OCI-LY3 (cell line): ENCODE measurements at regions not wholly inside any gene's neighbourhood (a gene's known extent, or its start where the extent isn't known, plus 50 kb on each side); places are given as distances from the start of the nearest gene placed in this dataset.

Experiments used
- EZH2phosphoT487 ChIP-seq: fragments of 200-600 bp; shearing (Covaris generic); IDR thresholded peaks from 2 replicates; pipeline ENCODE4 v1.6.1; 2018; ENCODE audit warnings: antibody characterized with exemption, mixed run types, low read depth
- TF ChIP-seq, protein P1 (sequence below): fragments of 200-600, 300-600 bp; sonication (generic); IDR thresholded peaks from 2 replicates; pipeline ENCODE4 v1.5.1; 2014; ENCODE audit warnings: antibody characterized with exemption, low read length, low read depth

DNA sequence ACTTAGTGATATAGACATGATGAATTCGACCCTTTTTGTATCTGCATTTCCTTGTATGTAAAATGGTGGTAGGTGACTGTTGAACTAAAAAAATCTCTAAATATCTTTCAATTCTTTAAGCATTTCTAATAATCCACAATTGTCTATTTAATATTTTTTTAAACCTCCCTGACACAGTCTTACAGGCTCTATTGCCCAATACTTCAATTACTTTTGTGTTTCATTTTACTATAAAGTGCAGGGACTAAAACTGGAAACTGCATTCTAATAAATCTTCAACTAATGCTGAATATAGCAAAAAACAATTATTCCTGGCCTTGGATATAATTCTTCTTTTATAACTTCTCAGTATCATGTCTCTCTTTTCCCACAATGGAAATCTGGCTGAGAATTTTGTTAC lies 202.7 kb upstream of the PIK3R1 start:
- TF ChIP-seq, protein P1, sequence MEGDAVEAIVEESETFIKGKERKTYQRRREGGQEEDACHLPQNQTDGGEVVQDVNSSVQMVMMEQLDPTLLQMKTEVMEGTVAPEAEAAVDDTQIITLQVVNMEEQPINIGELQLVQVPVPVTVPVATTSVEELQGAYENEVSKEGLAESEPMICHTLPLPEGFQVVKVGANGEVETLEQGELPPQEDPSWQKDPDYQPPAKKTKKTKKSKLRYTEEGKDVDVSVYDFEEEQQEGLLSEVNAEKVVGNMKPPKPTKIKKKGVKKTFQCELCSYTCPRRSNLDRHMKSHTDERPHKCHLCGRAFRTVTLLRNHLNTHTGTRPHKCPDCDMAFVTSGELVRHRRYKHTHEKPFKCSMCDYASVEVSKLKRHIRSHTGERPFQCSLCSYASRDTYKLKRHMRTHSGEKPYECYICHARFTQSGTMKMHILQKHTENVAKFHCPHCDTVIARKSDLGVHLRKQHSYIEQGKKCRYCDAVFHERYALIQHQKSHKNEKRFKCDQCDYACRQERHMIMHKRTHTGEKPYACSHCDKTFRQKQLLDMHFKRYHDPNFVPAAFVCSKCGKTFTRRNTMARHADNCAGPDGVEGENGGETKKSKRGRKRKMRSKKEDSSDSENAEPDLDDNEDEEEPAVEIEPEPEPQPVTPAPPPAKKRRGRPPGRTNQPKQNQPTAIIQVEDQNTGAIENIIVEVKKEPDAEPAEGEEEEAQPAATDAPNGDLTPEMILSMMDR = no peak
- no peak for TF ChIP-seq EZH2phosphoT487
